Testis (tissue), 2 donors: ENCODE measurements at regions not wholly inside any gene's neighbourhood (a gene's known extent, or its start where the extent isn't known, plus 50 kb on each side); places are given as distances from the start of the nearest gene placed in this dataset.

Source experiments
- DNase-seq: peaks from one replicate; pipeline ENCODE4 v3.0.0-alpha.2; 2019
- H3K27ac ChIP-seq, 2 donors: fragments of 200-600 bp; sonication (generic); one replicate each; pipeline ENCODE4 v1.5.1; 2019
- H3K27me3 ChIP-seq: fragments of 200-600 bp; sonication (generic); one replicate; pipeline ENCODE4 v1.5.1; 2019
- H3K36me3 ChIP-seq: fragments of 200-600 bp; sonication (generic); one replicate; pipeline ENCODE4 v1.5.1; 2017; ENCODE audit warnings: low read depth; ENCODE audit errors: missing control alignments
- H3K4me1 ChIP-seq: fragments of 200-600 bp; sonication (generic); one replicate; pipeline ENCODE4 v1.5.1; 2019
- H3K4me3 ChIP-seq, 2 donors: fragments of 200-600 bp; sonication (generic); one replicate each; pipeline ENCODE4 v1.5.1; 2017 to 2019
- H3K9me3 ChIP-seq: fragments of 200-600 bp; sonication (generic); one replicate; pipeline ENCODE4 v1.5.1; 2017
- CTCF ChIP-seq, 3 experiments: fragments of 450-650 bp in 2 of 3; fragments of 200-600 bp in 1 of 3; sonication (generic) in 1 of 3; IDR thresholded peaks; one replicate each; pipeline ENCODE4 v1.5.1; 2016 to 2019; ENCODE audit warnings: antibody characterized with exemption in 3 of 3, mild to moderate bottlenecking in 2 of 3, moderate library complexity in 1 of 3
- POLR2A ChIP-seq: fragments of 450-650 bp; IDR thresholded peaks from one replicate; pipeline ENCODE4 v1.6.1; 2017; ENCODE audit warnings: antibody characterized with exemption, mild to moderate bottlenecking, moderate library complexity
- WGBS, 2 donors: methylation state at CpG; one replicate each; pipeline ENCODE4 v1.1.5; 2018; 5-methylcytosine and 5-hydroxymethylcytosine counted together
- intact Hi-C: fragments of 100-400 bp; cut with DNase I; formaldehyde crosslinking; loops from one replicate; pipeline ENCODE4 v1.15.1; 2023; ENCODE audit warnings: low total_unique reads

- TF ChIP-seq CTCF (IDR thresholded peaks at IDR 0.05) (no peak), POLR2A (no peak)
- no peaks in the 10 kb centered on the region for H3K27me3 ChIP-seq
- no peaks in the 10 kb centered on the region for H3K9me3 ChIP-seq
- 69 to 70% methylated on average over 12 of the region's 12 CpGs for WGBS, 2 donors
- intact Hi-C loops = no loop called here
- no peak overlapping the region for H3K27ac ChIP-seq
- no peak for DNase-seq
- no peaks in the 10 kb centered on the region for H3K36me3 ChIP-seq
- H3K4me1 ChIP-seq = no peaks in the 10 kb centered on the region
- no peak overlapping the region for H3K4me3 ChIP-seq
Observed at GRCh38 chr2:7835693-7836680, 845.9 kb upstream of the ID2 start.

GRCh38 chr2:7837237-7837760 is 844.6 kb upstream of the ID2 start:
- Histone ChIP-seq H3K4me3 (no peak overlapping the region), H3K9me3 (no peaks in the 10 kb centered on the region), H3K36me3 (no peaks in the 10 kb centered on the region), H3K27me3 (no peaks in the 10 kb centered on the region), H3K27ac (no peak overlapping the region), H3K4me1 (no peaks in the 10 kb centered on the region)
- no peak for TF ChIP-seq POLR2A
- TF ChIP-seq CTCF (IDR thresholded peaks at IDR 0.05) = no peak
- no peak for DNase-seq
- WGBS, 2 donors = 55 to 61% methylated on average over 2 of the region's 2 CpGs
- intact Hi-C loops = no loop called here

- Histone ChIP-seq H3K4me3 (no peak overlapping the region), H3K4me1 (no peaks in the 10 kb centered on the region), H3K9me3 (no peaks in the 10 kb centered on the region), H3K27ac (no peak overlapping the region), H3K27me3 (no peaks in the 10 kb centered on the region), H3K36me3 (no peaks in the 10 kb centered on the region)
- intact Hi-C loops = no loop called here
- no peak for DNase-seq
- no peak for TF ChIP-seq POLR2A
- 89 to 91% methylated on average over 4 of the region's 4 CpGs for WGBS, 2 donors
Observed at GRCh38 chr2:7838669-7839068, 843.2 kb upstream of the ID2 start.

- Histone ChIP-seq H3K27me3 (no peaks in the 10 kb centered on the region), H3K36me3 (no peaks in the 10 kb centered on the region), H3K4me3 (no peak overlapping the region), H3K9me3 (no peaks in the 10 kb centered on the region), H3K4me1 (no peaks in the 10 kb centered on the region), H3K27ac (no peak overlapping the region)
- WGBS, 2 donors = 95% methylated on average over 16 of the region's 16 CpGs
- no peak for DNase-seq
- intact Hi-C loops = no loop called here
- TF ChIP-seq CTCF (IDR thresholded peaks at IDR 0.05) = no peak
- no peak for TF ChIP-seq POLR2A
Observed at GRCh38 chr2:7840651-7841380, 841.0 kb upstream of the ID2 start.

GRCh38 chr2:7841751-7842150 is 840.1 kb upstream of the ID2 start:
- no peak overlapping the region for H3K4me3 ChIP-seq
- DNase-seq = no peak
- H3K27me3 ChIP-seq = no peaks in the 10 kb centered on the region
- intact Hi-C loops = no loop called here
- no peaks in the 10 kb centered on the region for H3K36me3 ChIP-seq
- H3K27ac ChIP-seq = no peak overlapping the region
- no peaks in the 10 kb centered on the region for H3K4me1 ChIP-seq
- H3K9me3 ChIP-seq = no peaks in the 10 kb centered on the region
- no peak for TF ChIP-seq CTCF (IDR thresholded peaks at IDR 0.05)
- no peak for TF ChIP-seq POLR2A
- WGBS, 2 donors = 83 to 93% methylated on average over 2 of the region's 2 CpGs
